Nephron (organoid): ENCODE measurements at regions not wholly inside any gene's neighbourhood (a gene's known extent, or its start where the extent isn't known, plus 50 kb on each side); places are given as distances from the start of the nearest gene placed in this dataset.
A peak's percentile ranks its signal among the peaks of the same experiment; 100 is the strongest.

ENCODE experiments used
- H3K27ac Mint-ChIP-seq, 3 experiments: 2 replicates each; pipeline ENCODE4 v1.8.0; 2020; ENCODE audit warnings: mixed read lengths in 3 of 3, mild to moderate bottlenecking in 2 of 3, moderate library complexity in 1 of 3
- H3K27me3 Mint-ChIP-seq: 2 replicates; pipeline ENCODE4 v1.8.0; 2021; ENCODE audit warnings: low read depth, mild to moderate bottlenecking, moderate library complexity, mixed read lengths
- H3K36me3 Mint-ChIP-seq: 2 replicates; pipeline ENCODE4 v1.8.0; 2020; ENCODE audit warnings: low read depth, mixed read lengths
- H3K4me1 Mint-ChIP-seq: 2 replicates; pipeline ENCODE4 v1.8.0; 2020; ENCODE audit warnings: mixed read lengths
- H3K4me3 Mint-ChIP-seq, 3 experiments: 2 replicates each; pipeline ENCODE4 v1.8.0; 2020; ENCODE audit warnings: mild to moderate bottlenecking in 3 of 3, mixed read lengths in 3 of 3, moderate library complexity in 2 of 3
- H3K9me3 Mint-ChIP-seq: 2 replicates; pipeline ENCODE4 v1.8.0; 2020; ENCODE audit warnings: mixed read lengths
- CTCF ChIP-seq, 3 experiments: fragments of 200-600 bp; sonication (generic); IDR thresholded peaks; one replicate each; pipeline ENCODE4 v1.5.0; 2021; ENCODE audit warnings: antibody characterized with exemption in 3 of 3; ENCODE audit not compliant: unreplicated experiment in 3 of 3

- H3K27me3 Mint-ChIP-seq = no peaks in the 10 kb centered on the region
- H3K36me3 Mint-ChIP-seq = no peaks in the 10 kb centered on the region
- H3K4me1 Mint-ChIP-seq = peaks cover 8% of the 10 kb centered on the region
- H3K4me3 Mint-ChIP-seq = no peak overlapping the region
- no peak overlapping the region for H3K27ac Mint-ChIP-seq
- peaks cover 24% of the 10 kb centered on the region for H3K9me3 Mint-ChIP-seq
- no peak for TF ChIP-seq CTCF (IDR thresholded peaks at IDR 0.05; ENCODE audit: unreplicated experiment in 3 of 3)
These were observed 385.0 kb downstream of the EIPR1 start for GRCh38 chr2:2992634-2993033.

DNA sequence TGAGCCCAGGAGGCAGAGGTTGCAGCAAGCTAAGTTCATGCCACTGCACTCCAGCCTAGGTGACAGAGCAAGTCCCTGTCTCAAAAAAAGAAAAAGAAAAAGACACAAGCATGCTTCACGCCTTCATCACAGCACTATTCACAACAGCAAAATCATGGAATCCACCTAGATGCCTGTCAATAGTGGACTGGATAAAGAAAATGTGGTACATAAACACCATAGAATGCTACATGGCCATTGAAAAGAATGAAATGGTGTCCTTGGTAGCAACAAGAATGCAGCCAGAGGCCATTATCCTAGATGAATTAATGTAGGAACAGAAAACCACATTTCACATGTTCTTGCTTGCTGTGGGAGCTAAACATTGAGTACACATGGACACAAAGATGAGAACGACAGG, 392.6 kb downstream of the EIPR1 start:
- Mint-ChIP-seq H3K4me3 (no peak overlapping the region), H3K36me3 (no peaks in the 10 kb centered on the region), H3K4me1 (no peaks in the 10 kb centered on the region), H3K27me3 (no peaks in the 10 kb centered on the region), H3K9me3 (peaks cover 18% of the 10 kb centered on the region), H3K27ac (no peak overlapping the region)
- TF ChIP-seq CTCF (IDR thresholded peaks at IDR 0.05; ENCODE audit: unreplicated experiment in 3 of 3) = no peak

- Mint-ChIP-seq H3K27me3 (no peaks in the 10 kb centered on the region), H3K4me3 (no peak overlapping the region), H3K9me3 (peaks cover 12% of the 10 kb centered on the region), H3K4me1 (no peaks in the 10 kb centered on the region), H3K36me3 (no peaks in the 10 kb centered on the region), H3K27ac (no peak overlapping the region)
- no peak for TF ChIP-seq CTCF (IDR thresholded peaks at IDR 0.05; ENCODE audit: unreplicated experiment in 3 of 3)
These were observed 396.6 kb downstream of the EIPR1 start for GRCh38 chr2:2981000-2981399.

GRCh38 chr2:2974982-2975381, 402.6 kb downstream of the EIPR1 start:
- Mint-ChIP-seq H3K4me3 (no peak overlapping the region), H3K36me3 (no peaks in the 10 kb centered on the region), H3K27ac (no peak overlapping the region), H3K27me3 (no peaks in the 10 kb centered on the region), H3K4me1 (no peaks in the 10 kb centered on the region), H3K9me3 (peaks cover 14% of the 10 kb centered on the region)
- TF ChIP-seq CTCF (IDR thresholded peaks at IDR 0.05; ENCODE audit: unreplicated experiment in 3 of 3) = no peak

- no peaks in the 10 kb centered on the region for H3K36me3 Mint-ChIP-seq
- H3K27ac Mint-ChIP-seq = peak overlapping the region in 2 of 3 experiments; percentile 28 to 34
- H3K27me3 Mint-ChIP-seq = peaks cover 10% of the 10 kb centered on the region
- H3K9me3 Mint-ChIP-seq = peaks cover 5% of the 10 kb centered on the region
- TF ChIP-seq CTCF (IDR thresholded peaks at IDR 0.05; ENCODE audit: unreplicated experiment in 3 of 3) = no peak
- no peak overlapping the region for H3K4me3 Mint-ChIP-seq
- peaks cover 14% of the 10 kb centered on the region for H3K4me1 Mint-ChIP-seq
These were observed 417.0 kb downstream of the EIPR1 start for GRCh38 chr2:2960441-2961133.

GRCh38 chr2:2950403-2950952, 427.1 kb downstream of the EIPR1 start:
- no peaks in the 10 kb centered on the region for H3K36me3 Mint-ChIP-seq
- H3K4me3 Mint-ChIP-seq = no peak overlapping the region
- H3K9me3 Mint-ChIP-seq = peaks cover 12% of the 10 kb centered on the region
- no peak for TF ChIP-seq CTCF (IDR thresholded peaks at IDR 0.05; ENCODE audit: unreplicated experiment in 3 of 3)
- H3K27ac Mint-ChIP-seq = no peak overlapping the region
- peaks cover 4% of the 10 kb centered on the region for H3K27me3 Mint-ChIP-seq
- H3K4me1 Mint-ChIP-seq = no peaks in the 10 kb centered on the region
